GM12878 (cell line): ENCODE measurements at regions not wholly inside any gene's neighbourhood (a gene's known extent, or its start where the extent isn't known, plus 50 kb on each side); places are given as distances from the start of the nearest gene placed in this dataset.

Source experiments
- ATAC-seq: fragments of 200-7000 bp; cut with Tn5 transposase; 3 replicates; pipeline ENCODE4 v1.9.1; 2020; ENCODE audit warnings: mild to moderate bottlenecking, moderate library complexity
- BruUV-seq: library from RNA; stranded (reverse); fragments of 400-500 nt; replicated peaks from 2 replicates; lab custom pipeline; 2021; lab: Mats Ljungman, UMichigan
- CTCF ChIA-PET: fragments of 300-600 bp; sonication (Branson Sonifier 250); formaldehyde crosslinking; extraction: SDS; loops from one replicate; lab custom pipeline; 2021; ENCODE audit warnings: inconsistent platforms; lab: Yijun Ruan, JAX
- POLR2A ChIA-PET: fragments of 350-600 bp; formaldehyde crosslinking; extraction: SDS; loops from one replicate; lab custom pipeline; 2021; ENCODE audit warnings: inconsistent platforms; lab: Charles Lee
- RAD21 ChIA-PET: fragments of 300-600 bp; sonication (Branson Sonifier 250); formaldehyde crosslinking; loops from one replicate; lab custom pipeline; 2023; ENCODE audit warnings: antibody characterized with exemption; ENCODE audit not compliant: unreplicated experiment; lab: Charles Lee
- SMC1A ChIA-PET: fragments of 300-600 bp; sonication (Branson Sonifier 250); formaldehyde crosslinking; loops from one replicate; lab custom pipeline; 2023; ENCODE audit not compliant: unreplicated experiment, uncharacterized antibody; lab: Charles Lee
- DNase-seq: peaks from one replicate; pipeline ENCODE4 v3.0.0-alpha.2; 2011; ENCODE audit warnings: low read depth, low spot score
- FAIRE-seq: peaks from 3 replicates; lab custom pipeline; 2011; peaks lifted over from hg19 to GRCh38; lab: Jason Lieb, UNC
- H2AFZ ChIP-seq: 2 replicates; pipeline ENCODE4 v1.6.0; 2011; ENCODE audit warnings: low read depth, low read length, control low read depth; ENCODE audit not compliant: control insufficient read depth
- H3K27ac ChIP-seq: 2 replicates; pipeline ENCODE4 v1.5.1; 2011; ENCODE audit warnings: control low read depth; ENCODE audit not compliant: control insufficient read depth, insufficient read depth
- H3K27me3 ChIP-seq, 2 experiments: replicated peaks in 1 of 2; 2 replicates each; pipeline versions ENCODE4 v1.6.0 to v1.6.1; 2011; ENCODE audit warnings: low read length in 1 of 2; ENCODE audit not compliant: control insufficient read depth in 2 of 2, insufficient read depth in 2 of 2
- H3K36me3 ChIP-seq, 2 experiments: 2 replicates each; pipeline ENCODE4 v1.5.1; 2011; ENCODE audit warnings: low read length in 1 of 2; ENCODE audit not compliant: control insufficient read depth in 2 of 2, insufficient read depth in 2 of 2
- H3K4me1 ChIP-seq: 2 replicates; pipeline ENCODE4 v1.6.1; 2011; ENCODE audit warnings: mild to moderate bottlenecking, low read length, moderate library complexity, mixed read lengths; ENCODE audit not compliant: control insufficient read depth, insufficient read depth
- H3K4me2 ChIP-seq: 2 replicates; pipeline ENCODE4 v1.6.0; 2011; ENCODE audit warnings: control low read depth; ENCODE audit not compliant: control insufficient read depth, insufficient read depth
- H3K4me3 ChIP-seq: fragments of 200-600 bp; sonication (generic); 2 replicates; pipeline ENCODE4 v1.5.1; 2016
- H3K79me2 ChIP-seq: 2 replicates; pipeline ENCODE4 v1.6.0; 2011; ENCODE audit warnings: low read length; ENCODE audit not compliant: control insufficient read depth, insufficient read depth
- H3K9ac ChIP-seq: 2 replicates; pipeline ENCODE4 v1.8.0; 2011; ENCODE audit warnings: low read length, control low read depth, mixed read lengths; ENCODE audit not compliant: control insufficient read depth, insufficient read depth
- H3K9me3 ChIP-seq: replicated peaks from 3 replicates; pipeline ENCODE4 v1.5.1; 2011; ENCODE audit warnings: mild to moderate bottlenecking, low read length; ENCODE audit not compliant: control insufficient read depth, insufficient read depth
- H4K20me1 ChIP-seq: 2 replicates; pipeline ENCODE4 v1.6.0; 2011; ENCODE audit not compliant: control insufficient read depth, insufficient read depth
- ATF2 ChIP-seq: IDR thresholded peaks from 2 replicates; pipeline ENCODE4 v1.6.1; 2012; ENCODE audit warnings: low read length, inconsistent platforms
- ATF7 ChIP-seq: fragments of 450-650 bp; IDR thresholded peaks from 2 replicates; pipeline ENCODE4 v1.6.1; 2016; ENCODE audit warnings: low read depth, mild to moderate bottlenecking
- FOXK2 ChIP-seq: fragments of 450-650 bp; IDR thresholded peaks from 2 replicates; pipeline ENCODE4 v1.6.1; 2017; ENCODE audit warnings: mild to moderate bottlenecking, moderate library complexity
- KAT2A ChIP-seq: conservative IDR thresholded peaks from 2 replicates; pipeline ENCODE4 v1.6.1; 2011; ENCODE audit warnings: low read depth, low read length; ENCODE audit not compliant: control insufficient read depth
- MYB ChIP-seq: fragments of 150-350 bp; IDR thresholded peaks from 2 replicates; pipeline ENCODE4 v1.6.1; 2014; ENCODE audit warnings: mild to moderate bottlenecking, low read depth, low read length, borderline replicate concordance
- NFXL1 ChIP-seq: fragments of 450-650 bp; IDR thresholded peaks from 2 replicates; pipeline ENCODE4 v1.6.1; 2017; ENCODE audit warnings: antibody characterized with exemption, mild to moderate bottlenecking, borderline replicate concordance
- POLR2A ChIP-seq: IDR thresholded peaks from 2 replicates; pipeline ENCODE4 v1.6.1; 2011; ENCODE audit warnings: low read depth, mild to moderate bottlenecking, low read length
- RB1 ChIP-seq: fragments of 450-650 bp; formaldehyde crosslinking; IDR thresholded peaks from 2 replicates; pipeline ENCODE4 v1.6.1; 2017; ENCODE audit warnings: mild to moderate bottlenecking, borderline replicate concordance
- RUNX3 ChIP-seq: IDR thresholded peaks from 2 replicates; pipeline ENCODE4 v1.6.1; 2012; ENCODE audit warnings: low read length, inconsistent platforms
- USF2 ChIP-seq: IDR thresholded peaks from 2 replicates; pipeline ENCODE4 v1.6.1; 2011; ENCODE audit warnings: low read depth, low read length, improper control_type of control experiment, borderline replicate concordance
- WRNIP1 ChIP-seq: IDR thresholded peaks from 2 replicates; pipeline ENCODE4 v1.6.1; 2011; ENCODE audit warnings: low read depth, low read length, improper control_type of control experiment, borderline replicate concordance
- ZNF274 ChIP-seq: IDR thresholded peaks from one replicate; pipeline ENCODE4 v1.8.0; 2011; ENCODE audit not compliant: insufficient read length, insufficient read depth
- ZNF687 ChIP-seq: fragments of 450-650 bp; IDR thresholded peaks from 2 replicates; pipeline ENCODE4 v1.6.1; 2017; ENCODE audit warnings: mild to moderate bottlenecking, moderate library complexity
- WGBS: methylation state at CpG from one replicate; pipeline ENCODE4 v1.1.6; 2016; ENCODE audit warnings: low lambda C conversion rate; ENCODE audit not compliant: insufficient replicate concordance, insufficient coverage; ENCODE audit errors: missing lambda C conversion rate; 5-methylcytosine and 5-hydroxymethylcytosine counted together
- in situ Hi-C: fragments of 300-500 bp; cut with MboI; formaldehyde crosslinking; loops from 9 replicates; pipeline ENCODE4 v1.14.3; 2018; ENCODE audit warnings: mixed read lengths
- intact Hi-C: fragments of 100-400 bp; cut with micrococcal nuclease; formaldehyde crosslinking; loops from one replicate; pipeline ENCODE4 v1.14.2; 2022; ENCODE audit not compliant: unreplicated experiment

GRCh38 chr3:67093305-67093704 lies 95.2 kb downstream of the KBTBD8 start:
- SMC1A ChIA-PET, result interaction anchor here (1.0 kb wide), 1 partner anchor 121 kb away, joined by 3 read pairs; no protein-coding TSS in a partner anchor
- POLR2A ChIA-PET, result no interaction called here
- Histone ChIP-seq H3K4me3 (no peak overlapping the region), H3K27ac (no peak overlapping the region), H3K36me3 (no peaks in the 10 kb centered on the region), H4K20me1 (no peaks in the 10 kb centered on the region), H3K9ac (no peak overlapping the region), H3K4me2 (no peak overlapping the region), H3K9me3 (no peaks in the 10 kb centered on the region), H2AFZ (no peak overlapping the region), H3K79me2 (no peaks in the 10 kb centered on the region), H3K4me1 (no peaks in the 10 kb centered on the region), H3K27me3 (no peaks in the 10 kb centered on the region)
- CTCF ChIA-PET, result interaction anchor here (1.1 kb wide), 1 partner anchor 21 kb away, joined by 3 read pairs; no protein-coding TSS in a partner anchor
- FAIRE-seq (no peak), DNase-seq (no peak), ATAC-seq (no peak)
- RAD21 ChIA-PET, result no interaction called here
- in situ Hi-C loops (no loop called here), intact Hi-C loops (no loop called here)
- TF ChIP-seq RUNX3 (no peak), POLR2A (no peak), ZNF274 (no peak), MYB (no peak)
- no TSS peak for BruUV-seq
- 33% methylated on average over 1 of the region's 1 CpG for WGBS

- DNase-seq, result no peak
- no peak overlapping the region for H3K27ac ChIP-seq
- H2AFZ ChIP-seq, result no peak overlapping the region
- POLR2A ChIA-PET, result no interaction called here
- SMC1A ChIA-PET, result no interaction called here
- ATAC-seq, result no peak
- WGBS, result 50% methylated on average over 5 of the region's 5 CpGs
- RAD21 ChIA-PET, result no interaction called here
- BruUV-seq, result no TSS peak
- no peak for FAIRE-seq
- CTCF ChIA-PET, result no interaction called here
- no peak overlapping the region for H3K9ac ChIP-seq
- H3K79me2 ChIP-seq, result no peaks in the 10 kb centered on the region
- intact Hi-C loops (no loop called here), in situ Hi-C loops (no loop called here)
- H3K9me3 ChIP-seq, result no peaks in the 10 kb centered on the region
- H3K4me1 ChIP-seq, result no peaks in the 10 kb centered on the region
- H3K4me3 ChIP-seq, result no peak overlapping the region
- no peaks in the 10 kb centered on the region for H4K20me1 ChIP-seq
- H3K36me3 ChIP-seq, result no peaks in the 10 kb centered on the region
- H3K27me3 ChIP-seq, result no peaks in the 10 kb centered on the region
- H3K4me2 ChIP-seq, result no peak overlapping the region
- TF ChIP-seq FOXK2, result no peak
- no peak for TF ChIP-seq RB1
- no peak for TF ChIP-seq MYB
- no peak for TF ChIP-seq NFXL1
- no peak for TF ChIP-seq USF2
- TF ChIP-seq ATF7, result no peak
- no peak for TF ChIP-seq ATF2
- no peak for TF ChIP-seq ZNF687
- TF ChIP-seq WRNIP1, result no peak
- no peak for TF ChIP-seq KAT2A
Measured at GRCh38 chr3:67094167-67094566, 96.1 kb downstream of the KBTBD8 start.
